ENCODE measurements at regions not wholly inside any gene's neighbourhood (a gene's known extent, or its start where the extent isn't known, plus 50 kb on each side); places are given as distances from the start of the nearest gene placed in this dataset.
"Not testable (repeated sequence)": the region's sequence is repeated elsewhere in the genome, so short reads cannot be mapped to it uniquely, and the experiment has no call there.

GRCh38 chr4:123235431-123235830, 161.2 kb upstream of the SPRY1 start:
- Histone ChIP-seq H3K27me3 (ENCODE audit: insufficient read depth, low read length, poor library complexity, severe bottlenecking) (no peaks in the 10 kb centered on the region), H4K20me1 (ENCODE audit: insufficient read depth, low read length, poor library complexity, severe bottlenecking) (no peaks in the 10 kb centered on the region), H3F3A (ENCODE audit: low read depth) (no peaks in the 10 kb centered on the region), H3K4me3 (ENCODE audit: low read length, poor library complexity, severe bottlenecking) (no peak overlapping the region), H3K4me2 (ENCODE audit: low read depth, low read length, poor library complexity, severe bottlenecking) (no peak overlapping the region), H3K79me2 (ENCODE audit: insufficient read depth, low read length) (no peaks in the 10 kb centered on the region), H3K9ac (ENCODE audit: low read depth, low read length, poor library complexity, severe bottlenecking) (no peak overlapping the region), H3K36me3 (ENCODE audit: insufficient read depth, low read length) (0 out of 2 replicates have a peak, but pooled peaks cover 2% of the 10 kb centered on the region), H3K9me3 (ENCODE audit: insufficient read depth, low read depth, low read length) (no peaks in the 10 kb centered on the region), H3K9me2 (replicated peaks; ENCODE audit: low read depth, low read length) (no peaks in the 10 kb centered on the region), H3K4me1 (ENCODE audit: insufficient read depth, low read length, poor library complexity, severe bottlenecking) (peaks cover 40% of the 10 kb centered on the region), H2AFZ (ENCODE audit: low read length) (no peak overlapping the region)
- no peak for TF ChIP-seq EZH2phosphoT487 (IDR thresholded peaks at IDR 0.05; ENCODE audit: borderline replicate concordance)
- TF ChIP-seq, protein P1, sequence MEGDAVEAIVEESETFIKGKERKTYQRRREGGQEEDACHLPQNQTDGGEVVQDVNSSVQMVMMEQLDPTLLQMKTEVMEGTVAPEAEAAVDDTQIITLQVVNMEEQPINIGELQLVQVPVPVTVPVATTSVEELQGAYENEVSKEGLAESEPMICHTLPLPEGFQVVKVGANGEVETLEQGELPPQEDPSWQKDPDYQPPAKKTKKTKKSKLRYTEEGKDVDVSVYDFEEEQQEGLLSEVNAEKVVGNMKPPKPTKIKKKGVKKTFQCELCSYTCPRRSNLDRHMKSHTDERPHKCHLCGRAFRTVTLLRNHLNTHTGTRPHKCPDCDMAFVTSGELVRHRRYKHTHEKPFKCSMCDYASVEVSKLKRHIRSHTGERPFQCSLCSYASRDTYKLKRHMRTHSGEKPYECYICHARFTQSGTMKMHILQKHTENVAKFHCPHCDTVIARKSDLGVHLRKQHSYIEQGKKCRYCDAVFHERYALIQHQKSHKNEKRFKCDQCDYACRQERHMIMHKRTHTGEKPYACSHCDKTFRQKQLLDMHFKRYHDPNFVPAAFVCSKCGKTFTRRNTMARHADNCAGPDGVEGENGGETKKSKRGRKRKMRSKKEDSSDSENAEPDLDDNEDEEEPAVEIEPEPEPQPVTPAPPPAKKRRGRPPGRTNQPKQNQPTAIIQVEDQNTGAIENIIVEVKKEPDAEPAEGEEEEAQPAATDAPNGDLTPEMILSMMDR (conservative IDR thresholded peaks at IDR 0.05; ENCODE audit: low read length), result no peak

- Histone ChIP-seq H3K4me1 (ENCODE audit: insufficient read depth, low read length, poor library complexity, severe bottlenecking) (peaks cover 28% of the 10 kb centered on the region), H3K9me2 (replicated peaks; ENCODE audit: low read depth, low read length) (no peaks in the 10 kb centered on the region), H3K27me3 (ENCODE audit: insufficient read depth, low read length, poor library complexity, severe bottlenecking) (no peaks in the 10 kb centered on the region), H2AFZ (ENCODE audit: low read length) (no peak overlapping the region), H4K20me1 (ENCODE audit: insufficient read depth, low read length, poor library complexity, severe bottlenecking) (no peaks in the 10 kb centered on the region), H3K4me2 (ENCODE audit: low read depth, low read length, poor library complexity, severe bottlenecking) (no peak overlapping the region), H3F3A (ENCODE audit: low read depth) (no peaks in the 10 kb centered on the region), H3K79me2 (ENCODE audit: insufficient read depth, low read length) (no peaks in the 10 kb centered on the region), H3K4me3 (ENCODE audit: low read length, poor library complexity, severe bottlenecking) (no peak overlapping the region), H3K36me3 (ENCODE audit: insufficient read depth, low read length) (0 out of 2 replicates have a peak, but pooled peaks cover 2% of the 10 kb centered on the region), H3K9ac (ENCODE audit: low read depth, low read length, poor library complexity, severe bottlenecking) (no peak overlapping the region), H3K9me3 (ENCODE audit: insufficient read depth, low read depth, low read length) (no peaks in the 10 kb centered on the region)
- TF ChIP-seq, protein P1 (conservative IDR thresholded peaks at IDR 0.05; ENCODE audit: low read length), result no peak
- TF ChIP-seq EZH2phosphoT487 (IDR thresholded peaks at IDR 0.05; ENCODE audit: borderline replicate concordance), result no peak
Measured at GRCh38 chr4:123236606-123237005, 160.0 kb upstream of the SPRY1 start.

- H3K4me2 ChIP-seq (ENCODE audit: low read depth, low read length, poor library complexity, severe bottlenecking); H3K4me3 ChIP-seq (ENCODE audit: low read length, poor library complexity, severe bottlenecking); H3K9me3 ChIP-seq (ENCODE audit: insufficient read depth, low read depth, low read length); H4K20me1 ChIP-seq (ENCODE audit: insufficient read depth, low read length, poor library complexity, severe bottlenecking); H3K9ac ChIP-seq (ENCODE audit: low read depth, low read length, poor library complexity, severe bottlenecking); H3K9me2 ChIP-seq (replicated peaks; ENCODE audit: low read depth, low read length); H3K27me3 ChIP-seq (ENCODE audit: insufficient read depth, low read length, poor library complexity, severe bottlenecking); H3K36me3 ChIP-seq (ENCODE audit: insufficient read depth, low read length); H2AFZ ChIP-seq (ENCODE audit: low read length); H3K79me2 ChIP-seq (ENCODE audit: insufficient read depth, low read length); H3F3A ChIP-seq (ENCODE audit: low read depth): not testable (repeated sequence)
- peaks cover 18% of the 10 kb centered on the region for H3K4me1 ChIP-seq (ENCODE audit: insufficient read depth, low read length, poor library complexity, severe bottlenecking)
Measured at GRCh38 chr4:123240286-123240685, 156.3 kb upstream of the SPRY1 start.

- not testable (repeated sequence) for H3K27me3 ChIP-seq (ENCODE audit: insufficient read depth, low read length, poor library complexity, severe bottlenecking); H3K9ac ChIP-seq (ENCODE audit: low read depth, low read length, poor library complexity, severe bottlenecking); H3K36me3 ChIP-seq (ENCODE audit: insufficient read depth, low read length); H4K20me1 ChIP-seq (ENCODE audit: insufficient read depth, low read length, poor library complexity, severe bottlenecking); H3K9me2 ChIP-seq (replicated peaks; ENCODE audit: low read depth, low read length); H2AFZ ChIP-seq (ENCODE audit: low read length); H3K4me2 ChIP-seq (ENCODE audit: low read depth, low read length, poor library complexity, severe bottlenecking); H3F3A ChIP-seq (ENCODE audit: low read depth); H3K79me2 ChIP-seq (ENCODE audit: insufficient read depth, low read length); H3K4me3 ChIP-seq (ENCODE audit: low read length, poor library complexity, severe bottlenecking); H3K9me3 ChIP-seq (ENCODE audit: insufficient read depth, low read depth, low read length)
- peaks cover 37% of the 10 kb centered on the region for H3K4me1 ChIP-seq (ENCODE audit: insufficient read depth, low read length, poor library complexity, severe bottlenecking)
Measured at GRCh38 chr4:123243220-123243619, 153.4 kb upstream of the SPRY1 start.

Data from Loucy (cell line).